Upper lobe of right lung (tissue), 1 donor: ENCODE measurements at regions not wholly inside any gene's neighbourhood (a gene's known extent, or its start where the extent isn't known, plus 50 kb on each side); places are given as distances from the start of the nearest gene placed in this dataset.

ENCODE experiments used
- ATAC-seq: fragments of 200-7000 bp; cut with Tn5 transposase; one replicate; pipeline ENCODE4 v1.9.1; 2020; ENCODE audit warnings: mild to moderate bottlenecking, moderate library complexity
- DNase-seq: peaks from one replicate; pipeline ENCODE4 v3.0.0-alpha.2; 2020
- H3K27ac ChIP-seq: fragments of 200-600 bp; one replicate; pipeline ENCODE4 v1.8.0; 2022
- H3K27me3 ChIP-seq: fragments of 200-600 bp; one replicate; pipeline ENCODE4 v1.8.0; 2022; ENCODE audit warnings: mild to moderate bottlenecking
- H3K36me3 ChIP-seq: fragments of 200-600 bp; one replicate; pipeline ENCODE4 v1.8.0; 2022
- H3K4me1 ChIP-seq: fragments of 200-600 bp; one replicate; pipeline ENCODE4 v1.8.0; 2022
- H3K4me3 ChIP-seq: fragments of 200-600 bp; one replicate; pipeline ENCODE4 v1.8.0; 2022; ENCODE audit warnings: mild to moderate bottlenecking
- H3K9me3 ChIP-seq: fragments of 200-600 bp; one replicate; pipeline ENCODE4 v1.8.0; 2022
- intact Hi-C: fragments of 100-400 bp; cut with DNase I; formaldehyde crosslinking; loops from one replicate; pipeline ENCODE4 v1.11.0; 2022
- TF ChIP-seq, protein P1 (sequence below): fragments of 200-600 bp; IDR thresholded peaks from one replicate; pipeline ENCODE4 v1.8.0; 2022; ENCODE audit warnings: antibody characterized with exemption
- donor health status: DM: no; HTN: yes; CAD: no; lungs with severe emphysema.

DNA sequence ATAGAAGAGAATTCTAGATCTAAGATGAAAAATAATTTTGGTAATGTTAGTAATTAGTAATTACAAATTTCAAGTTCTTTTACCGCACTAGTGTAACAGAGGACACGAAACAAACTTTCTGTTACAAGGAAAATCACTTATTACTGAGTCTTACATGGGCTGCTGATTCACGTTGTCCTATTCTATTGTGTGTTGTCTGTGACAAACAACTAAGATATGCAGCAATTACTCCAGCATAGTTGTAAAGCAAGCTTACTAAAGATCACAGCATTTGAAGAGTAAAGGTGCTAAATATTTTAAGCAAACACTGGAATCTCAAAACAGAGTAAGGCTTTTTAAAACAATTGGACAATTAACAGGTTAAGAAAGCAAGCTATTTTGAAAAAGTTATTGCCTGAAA lies 502.3 kb downstream of the KCNT2 start:
- no peak for DNase-seq
- Histone ChIP-seq H3K27ac (no peak overlapping the region), H3K4me1 (no peaks in the 10 kb centered on the region), H3K36me3 (no peaks in the 10 kb centered on the region), H3K9me3 (no peaks in the 10 kb centered on the region), H3K27me3 (no peaks in the 10 kb centered on the region), H3K4me3 (no peak overlapping the region)
- ATAC-seq = no peak
- TF ChIP-seq, protein P1, sequence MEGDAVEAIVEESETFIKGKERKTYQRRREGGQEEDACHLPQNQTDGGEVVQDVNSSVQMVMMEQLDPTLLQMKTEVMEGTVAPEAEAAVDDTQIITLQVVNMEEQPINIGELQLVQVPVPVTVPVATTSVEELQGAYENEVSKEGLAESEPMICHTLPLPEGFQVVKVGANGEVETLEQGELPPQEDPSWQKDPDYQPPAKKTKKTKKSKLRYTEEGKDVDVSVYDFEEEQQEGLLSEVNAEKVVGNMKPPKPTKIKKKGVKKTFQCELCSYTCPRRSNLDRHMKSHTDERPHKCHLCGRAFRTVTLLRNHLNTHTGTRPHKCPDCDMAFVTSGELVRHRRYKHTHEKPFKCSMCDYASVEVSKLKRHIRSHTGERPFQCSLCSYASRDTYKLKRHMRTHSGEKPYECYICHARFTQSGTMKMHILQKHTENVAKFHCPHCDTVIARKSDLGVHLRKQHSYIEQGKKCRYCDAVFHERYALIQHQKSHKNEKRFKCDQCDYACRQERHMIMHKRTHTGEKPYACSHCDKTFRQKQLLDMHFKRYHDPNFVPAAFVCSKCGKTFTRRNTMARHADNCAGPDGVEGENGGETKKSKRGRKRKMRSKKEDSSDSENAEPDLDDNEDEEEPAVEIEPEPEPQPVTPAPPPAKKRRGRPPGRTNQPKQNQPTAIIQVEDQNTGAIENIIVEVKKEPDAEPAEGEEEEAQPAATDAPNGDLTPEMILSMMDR = no peak
- intact Hi-C loops = no loop called here

- no peaks in the 10 kb centered on the region for H3K36me3 ChIP-seq
- intact Hi-C loops = no loop called here
- TF ChIP-seq, protein P1 = no peak
- H3K4me1 ChIP-seq = no peaks in the 10 kb centered on the region
- no peaks in the 10 kb centered on the region for H3K27me3 ChIP-seq
- ATAC-seq = no peak
- no peak overlapping the region for H3K27ac ChIP-seq
- no peak for DNase-seq
- no peak overlapping the region for H3K4me3 ChIP-seq
- no peaks in the 10 kb centered on the region for H3K9me3 ChIP-seq
Measured at GRCh38 chr1:196102826-196103225, 505.4 kb downstream of the KCNT2 start.

DNA sequence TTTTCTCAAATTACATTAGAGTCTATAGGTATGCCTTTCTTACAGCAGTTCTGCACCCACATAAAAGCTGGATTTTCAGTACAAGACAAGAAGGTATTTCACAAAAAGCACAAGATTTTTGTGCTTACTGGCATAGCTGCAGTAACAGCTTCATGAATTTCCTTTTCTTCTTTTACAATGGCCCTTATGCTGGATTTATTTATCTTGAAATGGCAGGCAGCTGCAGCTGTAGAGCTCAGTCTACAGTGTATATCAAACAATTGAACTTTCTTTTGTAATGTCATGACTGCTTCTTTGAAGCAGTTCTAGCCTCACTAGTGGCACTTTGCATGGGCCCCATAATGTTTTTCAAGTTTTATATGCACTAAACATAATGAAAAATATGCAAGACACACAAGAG lies 510.2 kb downstream of the KCNT2 start:
- Histone ChIP-seq H3K36me3 (no peaks in the 10 kb centered on the region), H3K27ac (no peak overlapping the region), H3K27me3 (no peaks in the 10 kb centered on the region), H3K9me3 (no peaks in the 10 kb centered on the region), H3K4me3 (no peak overlapping the region), H3K4me1 (no peaks in the 10 kb centered on the region)
- intact Hi-C loops = no loop called here
- ATAC-seq (no peak), DNase-seq (no peak)
- TF ChIP-seq, protein P1 = no peak

- DNase-seq = no peak
- intact Hi-C loops = no loop called here
- H3K27ac ChIP-seq = no peak overlapping the region
- TF ChIP-seq, protein P1 = no peak
- no peaks in the 10 kb centered on the region for H3K9me3 ChIP-seq
- H3K36me3 ChIP-seq = no peaks in the 10 kb centered on the region
- H3K27me3 ChIP-seq = no peaks in the 10 kb centered on the region
- no peak for ATAC-seq
- no peaks in the 10 kb centered on the region for H3K4me1 ChIP-seq
- no peak overlapping the region for H3K4me3 ChIP-seq
Measured at GRCh38 chr1:196094821-196095220, 513.4 kb downstream of the KCNT2 start.

GRCh38 chr1:196091397-196092135 lies 516.7 kb downstream of the KCNT2 start:
- no peak overlapping the region for H3K27ac ChIP-seq
- H3K4me1 ChIP-seq = no peaks in the 10 kb centered on the region
- no peak for ATAC-seq
- no peaks in the 10 kb centered on the region for H3K36me3 ChIP-seq
- intact Hi-C loops = no loop called here
- no peaks in the 10 kb centered on the region for H3K9me3 ChIP-seq
- DNase-seq = no peak
- no peaks in the 10 kb centered on the region for H3K27me3 ChIP-seq
- no peak overlapping the region for H3K4me3 ChIP-seq
- TF ChIP-seq, protein P1 = no peak

DNA sequence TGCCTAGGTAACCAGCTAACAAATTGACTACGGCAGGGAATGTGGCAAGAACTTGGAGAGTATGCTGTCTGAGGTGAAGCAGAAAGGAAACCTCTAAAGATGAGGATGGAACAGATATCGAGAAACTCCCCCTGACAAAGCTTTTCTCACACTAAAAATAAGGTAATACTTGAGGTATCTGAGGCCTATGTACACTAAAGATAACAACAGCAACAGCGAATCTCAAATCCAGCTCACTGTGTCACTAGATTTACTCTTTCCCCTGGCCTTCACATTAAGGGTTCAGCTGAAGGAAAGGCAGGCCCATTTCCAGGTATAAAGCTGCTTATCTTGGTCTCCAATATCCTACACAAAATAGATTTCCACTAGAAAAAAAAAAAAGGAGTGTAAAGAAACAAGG lies 518.0 kb downstream of the KCNT2 start:
- TF ChIP-seq, protein P1 = no peak
- Histone ChIP-seq H3K27ac (no peak overlapping the region), H3K36me3 (no peaks in the 10 kb centered on the region), H3K9me3 (no peaks in the 10 kb centered on the region), H3K4me1 (no peaks in the 10 kb centered on the region), H3K27me3 (no peaks in the 10 kb centered on the region), H3K4me3 (no peak overlapping the region)
- intact Hi-C loops = no loop called here
- ATAC-seq = no peak
- no peak for DNase-seq
